Glutamatergic neuron (in vitro differentiated cells): ENCODE measurements at regions not wholly inside any gene's neighbourhood (a gene's known extent, or its start where the extent isn't known, plus 50 kb on each side); places are given as distances from the start of the nearest gene placed in this dataset.

Source experiments
- DNase-seq: peaks from one replicate; pipeline ENCODE4 v3.0.0; 2022
- H3K27ac Mint-ChIP-seq: one replicate; pipeline ENCODE4 v1.8.0; 2020; ENCODE audit warnings: mild to moderate bottlenecking, mixed read lengths, inconsistent platforms; ENCODE audit not compliant: unreplicated experiment
- H3K27me3 Mint-ChIP-seq: one replicate; pipeline ENCODE4 v1.8.0; 2020; ENCODE audit warnings: mild to moderate bottlenecking, moderate library complexity, mixed read lengths, inconsistent platforms; ENCODE audit not compliant: unreplicated experiment
- H3K36me3 Mint-ChIP-seq: one replicate; pipeline ENCODE4 v1.8.0; 2020; ENCODE audit warnings: mild to moderate bottlenecking, mixed read lengths, inconsistent platforms; ENCODE audit not compliant: unreplicated experiment
- H3K4me1 Mint-ChIP-seq: one replicate; pipeline ENCODE4 v1.8.0; 2020; ENCODE audit warnings: mild to moderate bottlenecking, low read depth, mixed read lengths, inconsistent platforms; ENCODE audit not compliant: unreplicated experiment
- H3K4me3 Mint-ChIP-seq: one replicate; pipeline ENCODE4 v1.8.0; 2020; ENCODE audit warnings: mild to moderate bottlenecking, mixed read lengths, inconsistent platforms; ENCODE audit not compliant: unreplicated experiment
- H3K9me3 Mint-ChIP-seq: one replicate; pipeline ENCODE4 v1.8.0; 2020; ENCODE audit warnings: mild to moderate bottlenecking, moderate library complexity, mixed read lengths, inconsistent platforms; ENCODE audit not compliant: unreplicated experiment
- TF ChIP-seq, protein P1 (sequence below): fragments of 200-600 bp; sonication (generic); IDR thresholded peaks from one replicate; pipeline ENCODE4 v1.5.0; 2021; ENCODE audit not compliant: partially characterized antibody, unreplicated experiment

DNA sequence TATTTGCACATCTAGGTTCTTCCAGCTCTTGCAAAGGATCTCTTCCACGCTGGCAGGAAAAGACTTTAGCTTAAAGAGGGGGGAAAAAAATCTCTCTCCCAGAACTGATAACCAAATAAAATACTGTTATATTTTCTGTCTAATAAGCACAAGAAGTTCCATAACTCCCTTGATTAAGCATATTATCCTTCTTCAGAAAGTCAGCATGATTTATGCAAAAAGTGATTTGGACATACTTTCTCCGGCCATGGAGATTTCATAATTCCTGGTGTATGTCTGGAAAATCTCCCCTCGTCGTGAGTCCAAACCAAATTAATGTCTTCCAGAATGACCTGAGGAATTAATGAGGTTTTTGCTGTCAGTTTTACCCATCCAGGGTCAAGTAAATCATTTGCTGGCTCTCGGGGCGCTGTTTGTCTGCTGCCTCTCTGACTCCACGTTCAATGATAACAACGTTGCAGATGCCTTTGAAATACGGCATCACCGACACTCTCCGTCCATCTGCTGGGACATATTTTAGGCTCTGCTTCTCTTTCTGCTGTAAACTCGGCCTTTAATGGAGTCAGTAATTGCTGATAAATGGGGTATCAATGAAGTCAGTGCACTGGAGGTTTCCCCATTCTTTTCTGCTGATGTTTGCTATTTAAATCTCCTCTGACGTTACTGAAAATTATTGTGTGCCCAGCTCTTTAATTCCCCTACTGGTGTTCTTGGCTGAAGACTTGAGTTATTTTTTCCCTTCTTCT lies 112.9 kb downstream of the HLX start:
- TF ChIP-seq, protein P1, sequence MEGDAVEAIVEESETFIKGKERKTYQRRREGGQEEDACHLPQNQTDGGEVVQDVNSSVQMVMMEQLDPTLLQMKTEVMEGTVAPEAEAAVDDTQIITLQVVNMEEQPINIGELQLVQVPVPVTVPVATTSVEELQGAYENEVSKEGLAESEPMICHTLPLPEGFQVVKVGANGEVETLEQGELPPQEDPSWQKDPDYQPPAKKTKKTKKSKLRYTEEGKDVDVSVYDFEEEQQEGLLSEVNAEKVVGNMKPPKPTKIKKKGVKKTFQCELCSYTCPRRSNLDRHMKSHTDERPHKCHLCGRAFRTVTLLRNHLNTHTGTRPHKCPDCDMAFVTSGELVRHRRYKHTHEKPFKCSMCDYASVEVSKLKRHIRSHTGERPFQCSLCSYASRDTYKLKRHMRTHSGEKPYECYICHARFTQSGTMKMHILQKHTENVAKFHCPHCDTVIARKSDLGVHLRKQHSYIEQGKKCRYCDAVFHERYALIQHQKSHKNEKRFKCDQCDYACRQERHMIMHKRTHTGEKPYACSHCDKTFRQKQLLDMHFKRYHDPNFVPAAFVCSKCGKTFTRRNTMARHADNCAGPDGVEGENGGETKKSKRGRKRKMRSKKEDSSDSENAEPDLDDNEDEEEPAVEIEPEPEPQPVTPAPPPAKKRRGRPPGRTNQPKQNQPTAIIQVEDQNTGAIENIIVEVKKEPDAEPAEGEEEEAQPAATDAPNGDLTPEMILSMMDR: no peak
- no peak for DNase-seq
- Mint-ChIP-seq H3K27ac (no peak overlapping the region), H3K4me1 (peaks cover 5% of the 10 kb centered on the region), H3K9me3 (peaks cover 3% of the 10 kb centered on the region), H3K4me3 (no peak overlapping the region), H3K36me3 (no peaks in the 10 kb centered on the region), H3K27me3 (no peaks in the 10 kb centered on the region)

DNA sequence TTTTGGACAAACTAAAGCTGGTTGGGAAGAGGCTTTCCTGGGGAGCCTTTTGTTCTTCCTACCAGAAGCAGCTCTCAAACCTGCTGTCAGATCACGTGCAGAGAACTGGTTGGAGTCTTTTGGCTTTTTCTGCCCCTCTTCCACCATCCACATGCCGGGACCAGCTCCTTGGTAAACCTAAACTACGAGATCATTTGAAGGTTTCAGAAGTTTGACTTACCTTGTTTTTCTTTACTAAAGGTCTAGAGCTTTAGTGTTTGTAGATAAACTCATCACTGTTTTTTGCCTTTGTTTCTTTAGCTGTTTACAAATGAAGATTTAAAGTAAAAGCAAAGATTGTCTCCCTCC lies 113.4 kb downstream of the HLX start:
- DNase-seq: no peak
- Mint-ChIP-seq H3K4me3 (no peak overlapping the region), H3K9me3 (peaks cover 3% of the 10 kb centered on the region), H3K36me3 (no peaks in the 10 kb centered on the region), H3K27me3 (no peaks in the 10 kb centered on the region), H3K27ac (no peak overlapping the region), H3K4me1 (peaks cover 5% of the 10 kb centered on the region)
- TF ChIP-seq, protein P1: no peak

DNA sequence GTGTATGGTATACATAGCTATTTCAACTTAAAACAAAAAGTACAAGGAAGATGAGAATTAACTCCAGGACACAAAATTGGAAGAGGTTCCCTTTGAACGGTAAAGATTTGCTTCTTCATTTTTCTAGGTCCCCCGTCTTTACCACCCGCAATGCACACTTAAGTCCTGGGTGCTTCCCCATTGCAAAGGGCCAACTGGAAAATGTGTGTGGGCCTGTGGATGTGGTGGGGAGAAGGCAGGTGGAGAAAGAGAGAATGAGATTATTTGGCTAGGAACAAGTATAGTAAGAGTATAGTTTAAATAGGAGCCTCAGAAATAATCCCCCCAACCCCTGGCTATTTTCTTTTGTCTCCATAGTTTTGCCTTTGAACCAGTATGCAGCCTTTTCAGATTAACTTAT lies 115.4 kb downstream of the HLX start:
- DNase-seq: no peak
- Mint-ChIP-seq H3K9me3 (peaks cover 3% of the 10 kb centered on the region), H3K27ac (no peak overlapping the region), H3K36me3 (no peaks in the 10 kb centered on the region), H3K27me3 (no peaks in the 10 kb centered on the region), H3K4me3 (no peak overlapping the region), H3K4me1 (peaks cover 5% of the 10 kb centered on the region)
- TF ChIP-seq, protein P1: no peak

DNA sequence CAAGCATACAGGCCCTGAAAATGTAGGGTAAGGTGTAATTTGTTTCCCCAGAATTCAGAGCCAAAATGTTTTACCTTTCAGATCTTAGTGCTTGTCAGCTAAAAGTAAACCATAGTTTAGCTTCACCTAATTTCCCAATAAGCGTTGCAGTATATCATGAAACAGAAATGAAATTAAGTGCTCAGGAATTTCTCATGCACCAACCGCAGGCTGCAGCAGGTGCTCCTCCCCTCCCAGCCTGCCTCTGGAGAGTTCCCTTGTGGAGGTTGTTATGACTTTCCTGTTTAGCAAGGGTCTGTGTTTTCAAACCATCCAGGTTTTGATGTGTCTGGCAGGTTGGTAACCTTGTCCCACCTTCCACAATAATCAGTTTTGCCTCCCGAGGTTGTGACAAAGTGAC lies 118.5 kb downstream of the HLX start:
- Mint-ChIP-seq H3K9me3 (peaks cover 3% of the 10 kb centered on the region), H3K4me3 (no peak overlapping the region), H3K27ac (no peak overlapping the region), H3K4me1 (no peaks in the 10 kb centered on the region), H3K36me3 (no peaks in the 10 kb centered on the region), H3K27me3 (no peaks in the 10 kb centered on the region)
- TF ChIP-seq, protein P1: no peak
- no peak for DNase-seq
